ENCODE measurements at regions not wholly inside any gene's neighbourhood (a gene's known extent, or its start where the extent isn't known, plus 50 kb on each side); places are given as distances from the start of the nearest gene placed in this dataset.
"Not testable (repeated sequence)": the region's sequence is repeated elsewhere in the genome, so short reads cannot be mapped to it uniquely, and the experiment has no call there.

DNA sequence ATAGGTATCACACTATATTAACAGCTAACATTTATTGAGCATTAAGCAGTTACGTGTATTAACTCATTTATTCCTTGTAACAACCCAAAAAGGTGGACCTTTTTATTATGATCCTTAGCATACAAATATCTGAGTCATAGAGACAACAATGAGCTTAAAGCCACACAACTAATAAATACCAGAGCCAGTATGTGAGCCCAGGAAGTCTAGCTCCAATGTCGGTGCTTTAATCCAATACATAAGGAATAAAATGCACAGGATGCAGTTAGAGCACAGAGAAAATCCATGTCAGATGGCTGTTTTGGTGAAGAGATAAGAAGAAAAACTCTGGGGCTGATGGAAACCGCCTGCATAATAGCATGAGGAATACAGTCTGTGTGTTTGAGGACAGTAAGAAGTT, 888.6 kb downstream of the TMTC2 start:
- no peaks in the 10 kb centered on the region for H3K27me3 ChIP-seq (ENCODE audit: insufficient read depth, poor library complexity, severe bottlenecking)
- no peak overlapping the region for H3K27ac ChIP-seq (ENCODE audit: poor library complexity, severe bottlenecking)
- H3K9me3 ChIP-seq (ENCODE audit: severe bottlenecking) = no peaks in the 10 kb centered on the region
- TF ChIP-seq, protein P1, sequence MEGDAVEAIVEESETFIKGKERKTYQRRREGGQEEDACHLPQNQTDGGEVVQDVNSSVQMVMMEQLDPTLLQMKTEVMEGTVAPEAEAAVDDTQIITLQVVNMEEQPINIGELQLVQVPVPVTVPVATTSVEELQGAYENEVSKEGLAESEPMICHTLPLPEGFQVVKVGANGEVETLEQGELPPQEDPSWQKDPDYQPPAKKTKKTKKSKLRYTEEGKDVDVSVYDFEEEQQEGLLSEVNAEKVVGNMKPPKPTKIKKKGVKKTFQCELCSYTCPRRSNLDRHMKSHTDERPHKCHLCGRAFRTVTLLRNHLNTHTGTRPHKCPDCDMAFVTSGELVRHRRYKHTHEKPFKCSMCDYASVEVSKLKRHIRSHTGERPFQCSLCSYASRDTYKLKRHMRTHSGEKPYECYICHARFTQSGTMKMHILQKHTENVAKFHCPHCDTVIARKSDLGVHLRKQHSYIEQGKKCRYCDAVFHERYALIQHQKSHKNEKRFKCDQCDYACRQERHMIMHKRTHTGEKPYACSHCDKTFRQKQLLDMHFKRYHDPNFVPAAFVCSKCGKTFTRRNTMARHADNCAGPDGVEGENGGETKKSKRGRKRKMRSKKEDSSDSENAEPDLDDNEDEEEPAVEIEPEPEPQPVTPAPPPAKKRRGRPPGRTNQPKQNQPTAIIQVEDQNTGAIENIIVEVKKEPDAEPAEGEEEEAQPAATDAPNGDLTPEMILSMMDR (IDR thresholded peaks at IDR 0.05; ENCODE audit: poor library complexity, severe bottlenecking) = no peak
- no peak overlapping the region for H3K4me3 ChIP-seq (ENCODE audit: severe bottlenecking)
- no peak for DNase-seq (ENCODE audit: low spot score)
- H3K36me3 ChIP-seq (ENCODE audit: low read depth) = no peaks in the 10 kb centered on the region
- H3K4me1 ChIP-seq (ENCODE audit: insufficient read depth, poor library complexity, severe bottlenecking) = peaks cover 4% of the 10 kb centered on the region
- ATAC-seq (ENCODE audit: low read depth) = no peak

DNA sequence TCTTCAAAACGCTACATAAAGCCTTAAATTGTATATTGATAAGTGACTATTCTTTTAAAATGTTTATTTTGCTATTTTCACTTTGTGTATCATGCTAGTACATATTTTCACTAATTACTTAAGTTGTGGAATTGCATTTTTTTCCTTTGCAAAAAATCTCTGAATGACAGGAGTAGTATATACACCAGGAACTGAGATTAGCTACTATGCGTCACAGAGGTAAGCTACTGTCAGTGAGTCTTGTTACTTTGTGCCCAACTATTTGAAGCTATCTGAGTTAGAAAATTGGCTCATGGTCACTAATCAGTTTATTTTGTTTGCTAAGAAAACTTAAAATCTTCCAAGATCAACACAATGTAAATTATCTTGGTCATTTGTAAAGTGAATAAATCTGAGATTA, 887.4 kb downstream of the TMTC2 start:
- H3K4me3 ChIP-seq (ENCODE audit: severe bottlenecking) = no peak overlapping the region
- no peaks in the 10 kb centered on the region for H3K36me3 ChIP-seq (ENCODE audit: low read depth)
- H3K27ac ChIP-seq (ENCODE audit: poor library complexity, severe bottlenecking) = no peak overlapping the region
- H3K27me3 ChIP-seq (ENCODE audit: insufficient read depth, poor library complexity, severe bottlenecking) = no peaks in the 10 kb centered on the region
- TF ChIP-seq, protein P1 (IDR thresholded peaks at IDR 0.05; ENCODE audit: poor library complexity, severe bottlenecking) = no peak
- H3K4me1 ChIP-seq (ENCODE audit: insufficient read depth, poor library complexity, severe bottlenecking) = peaks cover 4% of the 10 kb centered on the region
- no peak for ATAC-seq (ENCODE audit: low read depth)
- no peak for DNase-seq (ENCODE audit: low spot score)
- no peaks in the 10 kb centered on the region for H3K9me3 ChIP-seq (ENCODE audit: severe bottlenecking)

DNA sequence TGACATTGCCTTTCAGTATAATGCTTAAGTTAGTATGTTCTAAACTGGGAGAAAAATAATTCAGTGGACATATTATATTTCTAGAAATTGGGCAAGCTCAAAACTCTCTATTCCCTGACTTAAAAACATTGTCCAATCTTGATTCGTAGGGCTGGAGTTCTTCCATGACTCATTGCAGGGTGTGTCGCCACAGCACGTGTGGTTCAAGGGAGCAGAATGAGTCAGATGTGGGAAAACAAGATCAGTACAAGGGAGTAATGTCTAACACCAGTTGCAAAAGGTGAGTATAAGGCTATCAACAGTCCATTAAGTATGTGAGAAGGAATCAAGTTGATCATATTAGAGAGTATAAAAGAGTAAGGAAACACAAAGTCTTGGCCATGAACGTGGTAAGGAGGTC, 887.0 kb downstream of the TMTC2 start:
- H3K36me3 ChIP-seq (ENCODE audit: low read depth) = no peaks in the 10 kb centered on the region
- ATAC-seq (ENCODE audit: low read depth) (peak; percentile 83), DNase-seq (ENCODE audit: low spot score) (no peak)
- peaks cover 4% of the 10 kb centered on the region for H3K4me1 ChIP-seq (ENCODE audit: insufficient read depth, poor library complexity, severe bottlenecking)
- no peak overlapping the region for H3K4me3 ChIP-seq (ENCODE audit: severe bottlenecking)
- H3K27ac ChIP-seq (ENCODE audit: poor library complexity, severe bottlenecking) = no peak overlapping the region
- no peaks in the 10 kb centered on the region for H3K9me3 ChIP-seq (ENCODE audit: severe bottlenecking)
- TF ChIP-seq, protein P1 (IDR thresholded peaks at IDR 0.05; ENCODE audit: poor library complexity, severe bottlenecking) = no peak
- no peaks in the 10 kb centered on the region for H3K27me3 ChIP-seq (ENCODE audit: insufficient read depth, poor library complexity, severe bottlenecking)

DNA sequence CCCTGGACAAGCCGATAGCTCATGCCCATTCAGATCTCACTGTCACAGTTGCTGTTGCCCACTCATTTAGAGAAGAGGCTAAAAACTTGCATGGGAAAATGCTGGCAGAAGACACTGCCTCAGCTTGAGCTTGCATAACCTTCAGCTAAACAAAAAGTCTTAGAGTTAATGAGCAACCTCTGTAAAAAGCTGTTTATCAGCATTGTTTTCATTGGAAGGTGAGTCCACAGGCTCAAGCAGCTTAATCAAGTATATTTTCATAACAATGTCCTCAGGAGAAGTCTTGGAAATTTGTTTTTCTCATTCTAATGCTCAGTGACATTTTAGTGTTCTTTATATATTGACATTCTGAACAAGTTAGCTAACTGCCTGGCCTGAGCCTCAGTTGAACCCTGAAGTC, 872.9 kb downstream of the TMTC2 start:
- DNase-seq (ENCODE audit: low spot score) (no peak), ATAC-seq (ENCODE audit: low read depth) (no peak)
- Histone ChIP-seq H3K9me3 (ENCODE audit: severe bottlenecking) (no peaks in the 10 kb centered on the region), H3K36me3 (ENCODE audit: low read depth) (no peaks in the 10 kb centered on the region), H3K4me1 (ENCODE audit: insufficient read depth, poor library complexity, severe bottlenecking) (no peaks in the 10 kb centered on the region), H3K27me3 (ENCODE audit: insufficient read depth, poor library complexity, severe bottlenecking) (no peaks in the 10 kb centered on the region), H3K27ac (ENCODE audit: poor library complexity, severe bottlenecking) (no peak overlapping the region), H3K4me3 (ENCODE audit: severe bottlenecking) (no peak overlapping the region)
- TF ChIP-seq, protein P1 (IDR thresholded peaks at IDR 0.05; ENCODE audit: poor library complexity, severe bottlenecking) = no peak

DNA sequence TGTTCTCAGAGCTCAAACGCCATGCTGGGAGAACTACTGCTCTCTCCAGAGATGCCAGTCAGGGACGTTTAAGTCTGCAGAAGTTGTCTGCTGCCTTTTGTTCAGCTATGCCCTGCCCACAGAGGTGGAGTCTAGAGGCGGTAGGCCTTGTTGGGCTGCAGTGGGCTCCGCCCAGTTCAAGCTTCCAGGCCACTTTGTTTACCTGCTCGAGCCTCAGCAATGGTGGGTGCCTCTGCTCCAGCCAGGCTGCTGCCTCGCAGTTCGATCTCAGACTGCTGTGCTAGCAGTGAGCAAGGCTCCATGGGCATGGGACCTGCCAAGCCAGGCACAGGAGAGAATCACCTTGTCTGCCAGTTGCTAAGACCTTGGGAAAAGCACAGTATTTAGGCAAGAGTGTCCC, 869.3 kb downstream of the TMTC2 start:
- DNase-seq (ENCODE audit: low spot score); H3K27ac ChIP-seq (ENCODE audit: poor library complexity, severe bottlenecking); H3K4me3 ChIP-seq (ENCODE audit: severe bottlenecking); ATAC-seq (ENCODE audit: low read depth); H3K4me1 ChIP-seq (ENCODE audit: insufficient read depth, poor library complexity, severe bottlenecking); H3K36me3 ChIP-seq (ENCODE audit: low read depth); H3K27me3 ChIP-seq (ENCODE audit: insufficient read depth, poor library complexity, severe bottlenecking); H3K9me3 ChIP-seq (ENCODE audit: severe bottlenecking): not testable (repeated sequence)
